CD8-positive, alpha-beta memory T cell (primary cell): ENCODE measurements at regions not wholly inside any gene's neighbourhood (a gene's known extent, or its start where the extent isn't known, plus 50 kb on each side); places are given as distances from the start of the nearest gene placed in this dataset.
A peak's percentile ranks its signal among the peaks of the same experiment; 100 is the strongest.

ENCODE experiments used
- CTCF ChIA-PET: fragments of 350-600 bp; sonication (Branson Sonifier 250); formaldehyde crosslinking; loops from one replicate; lab custom pipeline; 2021; ENCODE audit warnings: antibody characterized with exemption; lab: Charles Lee
- POLR2A ChIA-PET: fragments of 350-600 bp; sonication (Branson Sonifier 250); formaldehyde crosslinking; loops from one replicate; lab custom pipeline; 2021; ENCODE audit warnings: antibody characterized with exemption; lab: Charles Lee
- DNase-seq, 5 donors: peaks; one replicate each; pipeline versions ENCODE4 v3.0.0 to v3.0.0-alpha.2; 2020 to 2022; ENCODE audit warnings: mixed read lengths in 1 of 5
- H3K27ac ChIP-seq: one replicate; pipeline ENCODE4 v1.7.0; 2013; ENCODE audit warnings: low read depth, mild to moderate bottlenecking, low read length, moderate library complexity
- H3K27me3 ChIP-seq: 2 replicates; pipeline ENCODE4 v1.7.0; 2013; ENCODE audit warnings: low read length, mild to moderate bottlenecking; ENCODE audit not compliant: insufficient read depth, poor library complexity, severe bottlenecking
- H3K36me3 ChIP-seq: 2 replicates; pipeline ENCODE4 v1.7.0; 2013; ENCODE audit warnings: mild to moderate bottlenecking, low read length, moderate library complexity; ENCODE audit not compliant: insufficient read depth
- H3K4me1 ChIP-seq: 2 replicates; pipeline ENCODE4 v1.7.0; 2013; ENCODE audit warnings: mild to moderate bottlenecking, low read length, moderate library complexity; ENCODE audit not compliant: insufficient read depth
- H3K4me3 ChIP-seq: 2 replicates; pipeline ENCODE4 v1.7.0; 2013; ENCODE audit warnings: mild to moderate bottlenecking, low read length
- H3K9me3 ChIP-seq: 2 replicates; pipeline ENCODE4 v1.7.0; 2013; ENCODE audit warnings: mild to moderate bottlenecking, low read length
- H3K27ac Mint-ChIP-seq, 8 donors: one replicate each; pipeline ENCODE4 v1.8.0; 2020 to 2021; ENCODE audit warnings: mixed read lengths in 8 of 8, mild to moderate bottlenecking in 6 of 8, inconsistent platforms in 3 of 8, moderate library complexity in 3 of 8
- H3K27me3 Mint-ChIP-seq, 2 donors: one replicate each; pipeline ENCODE4 v1.8.0; 2020 to 2021; ENCODE audit warnings: mixed read lengths in 2 of 2, mild to moderate bottlenecking in 1 of 2, moderate library complexity in 1 of 2
- H3K36me3 Mint-ChIP-seq, 3 donors: one replicate each; pipeline ENCODE4 v1.8.0; 2020 to 2021; ENCODE audit warnings: mixed read lengths in 3 of 3, inconsistent platforms in 1 of 3, mild to moderate bottlenecking in 1 of 3
- H3K4me1 Mint-ChIP-seq, 3 donors: one replicate each; pipeline ENCODE4 v1.8.0; 2020 to 2021; ENCODE audit warnings: mixed read lengths in 3 of 3, inconsistent platforms in 1 of 3, mild to moderate bottlenecking in 1 of 3
- H3K4me3 Mint-ChIP-seq, 7 donors: one replicate each; pipeline ENCODE4 v1.8.0; 2020 to 2021; ENCODE audit warnings: mixed read lengths in 7 of 7, mild to moderate bottlenecking in 6 of 7, moderate library complexity in 4 of 7, inconsistent platforms in 2 of 7
- H3K9me3 Mint-ChIP-seq, 5 donors: one replicate each; pipeline ENCODE4 v1.8.0; 2020 to 2022; ENCODE audit warnings: mixed read lengths in 5 of 5, mild to moderate bottlenecking in 3 of 5, moderate library complexity in 2 of 5, inconsistent platforms in 1 of 5

- no peaks in the 10 kb centered on the region for H3K36me3 Mint-ChIP-seq
- no peak overlapping the region for H3K4me3 Mint-ChIP-seq
- no peaks in the 10 kb centered on the region for H3K9me3 ChIP-seq
- H3K4me1 Mint-ChIP-seq: no peaks in the 10 kb centered on the region
- ChIA-PET CTCF (no interaction called here), POLR2A (no interaction called here)
- H3K4me3 ChIP-seq: no peak overlapping the region
- no peak overlapping the region for H3K27ac ChIP-seq
- H3K27me3 Mint-ChIP-seq: no peaks in the 10 kb centered on the region
- H3K27ac Mint-ChIP-seq: no peak overlapping the region
- no peak for DNase-seq
- H3K36me3 ChIP-seq: no peaks in the 10 kb centered on the region
- H3K9me3 Mint-ChIP-seq: peaks cover 7 to 34% (median 20%) of the 10 kb centered on the region in 5 donors
- no peaks in the 10 kb centered on the region for H3K27me3 ChIP-seq
- H3K4me1 ChIP-seq: no peaks in the 10 kb centered on the region
Observed at GRCh38 chr2:4415810-4416413, 712.5 kb downstream of the DCDC2C start.

- Histone ChIP-seq H3K4me1 (no peaks in the 10 kb centered on the region), H3K36me3 (no peaks in the 10 kb centered on the region), H3K27ac (no peak overlapping the region), H3K9me3 (no peaks in the 10 kb centered on the region), H3K4me3 (no peak overlapping the region), H3K27me3 (no peaks in the 10 kb centered on the region)
- CTCF ChIA-PET: no interaction called here
- no peak overlapping the region for H3K4me3 Mint-ChIP-seq
- H3K36me3 Mint-ChIP-seq: no peaks in the 10 kb centered on the region
- H3K9me3 Mint-ChIP-seq: peaks cover 7 to 32% (median 19%) of the 10 kb centered on the region in 5 donors
- DNase-seq: no peak
- no peaks in the 10 kb centered on the region for H3K4me1 Mint-ChIP-seq
- H3K27ac Mint-ChIP-seq: peak overlapping the region in 1 of 8 donors; percentile 39
- no peaks in the 10 kb centered on the region for H3K27me3 Mint-ChIP-seq
- POLR2A ChIA-PET: no interaction called here
Observed at GRCh38 chr2:4416431-4416830, 713.1 kb downstream of the DCDC2C start.

GRCh38 chr2:4417771-4418170 is 714.4 kb downstream of the DCDC2C start:
- no peaks in the 10 kb centered on the region for H3K36me3 Mint-ChIP-seq
- POLR2A ChIA-PET: no interaction called here
- peaks cover 0 to 30% (median 17%) of the 10 kb centered on the region in 5 donors for H3K9me3 Mint-ChIP-seq
- Histone ChIP-seq H3K4me1 (no peaks in the 10 kb centered on the region), H3K36me3 (no peaks in the 10 kb centered on the region), H3K27ac (no peak overlapping the region), H3K27me3 (no peaks in the 10 kb centered on the region), H3K9me3 (no peaks in the 10 kb centered on the region), H3K4me3 (no peak overlapping the region)
- no peak for DNase-seq
- CTCF ChIA-PET: no interaction called here
- H3K27me3 Mint-ChIP-seq: no peaks in the 10 kb centered on the region
- no peaks in the 10 kb centered on the region for H3K4me1 Mint-ChIP-seq
- H3K4me3 Mint-ChIP-seq: no peak overlapping the region
- H3K27ac Mint-ChIP-seq: peak overlapping the region in 1 of 8 donors; percentile 70

GRCh38 chr2:4420032-4420431 is 716.7 kb downstream of the DCDC2C start:
- POLR2A ChIA-PET: no interaction called here

GRCh38 chr2:4424153-4424552 is 720.8 kb downstream of the DCDC2C start:
- DNase-seq: no peak
- H3K27ac Mint-ChIP-seq: no peak overlapping the region
- peaks cover 5 to 23% (median 10%) of the 10 kb centered on the region in 5 donors for H3K9me3 Mint-ChIP-seq
- no peaks in the 10 kb centered on the region for H3K27me3 Mint-ChIP-seq
- Histone ChIP-seq H3K36me3 (no peaks in the 10 kb centered on the region), H3K27ac (no peak overlapping the region), H3K27me3 (no peaks in the 10 kb centered on the region), H3K4me1 (no peaks in the 10 kb centered on the region), H3K4me3 (no peak overlapping the region), H3K9me3 (no peaks in the 10 kb centered on the region)
- ChIA-PET CTCF (no interaction called here), POLR2A (no interaction called here)
- H3K36me3 Mint-ChIP-seq: no peaks in the 10 kb centered on the region
- H3K4me3 Mint-ChIP-seq: no peak overlapping the region
- no peaks in the 10 kb centered on the region for H3K4me1 Mint-ChIP-seq

More at GRCh38 chr2:4420032-4420431, 716.7 kb downstream of the DCDC2C start:
- Histone ChIP-seq H3K4me3 (no peak overlapping the region), H3K9me3 (no peaks in the 10 kb centered on the region), H3K27ac (no peak overlapping the region), H3K36me3 (no peaks in the 10 kb centered on the region), H3K4me1 (no peaks in the 10 kb centered on the region), H3K27me3 (no peaks in the 10 kb centered on the region)
- Mint-ChIP-seq H3K4me1 (no peaks in the 10 kb centered on the region), H3K9me3 (peaks cover 5 to 25% (median 16%) of the 10 kb centered on the region in 5 donors), H3K27ac (no peak overlapping the region), H3K36me3 (no peaks in the 10 kb centered on the region), H3K4me3 (no peak overlapping the region), H3K27me3 (no peaks in the 10 kb centered on the region)
- CTCF ChIA-PET: no interaction called here
- DNase-seq: no peak

GRCh38 chr2:4427083-4427482 is 723.7 kb downstream of the DCDC2C start:
- Mint-ChIP-seq H3K9me3 (peaks cover 6 to 22% (median 10%) of the 10 kb centered on the region in 5 donors), H3K36me3 (no peaks in the 10 kb centered on the region), H3K4me1 (no peaks in the 10 kb centered on the region), H3K27me3 (no peaks in the 10 kb centered on the region), H3K27ac (no peak overlapping the region), H3K4me3 (no peak overlapping the region)
- Histone ChIP-seq H3K9me3 (no peaks in the 10 kb centered on the region), H3K4me1 (no peaks in the 10 kb centered on the region), H3K4me3 (no peak overlapping the region), H3K27ac (no peak overlapping the region), H3K36me3 (no peaks in the 10 kb centered on the region), H3K27me3 (no peaks in the 10 kb centered on the region)
- DNase-seq: no peak
- ChIA-PET POLR2A (no interaction called here), CTCF (no interaction called here)

- DNase-seq: no peak
- Mint-ChIP-seq H3K36me3 (no peaks in the 10 kb centered on the region), H3K4me1 (no peaks in the 10 kb centered on the region), H3K27me3 (no peaks in the 10 kb centered on the region), H3K27ac (peak overlapping the region in 1 of 8 donors; percentile 66), H3K4me3 (no peak overlapping the region), H3K9me3 (peaks cover 7 to 42% (median 18%) of the 10 kb centered on the region in 5 donors)
- Histone ChIP-seq H3K36me3 (no peaks in the 10 kb centered on the region), H3K4me1 (no peaks in the 10 kb centered on the region), H3K4me3 (no peak overlapping the region), H3K27ac (no peak overlapping the region), H3K9me3 (no peaks in the 10 kb centered on the region), H3K27me3 (no peaks in the 10 kb centered on the region)
- CTCF ChIA-PET: no interaction called here
- POLR2A ChIA-PET: no interaction called here
Observed at GRCh38 chr2:4445821-4446220, 742.4 kb downstream of the DCDC2C start.

GRCh38 chr2:4454907-4455306 is 751.5 kb downstream of the DCDC2C start:
- Mint-ChIP-seq H3K27me3 (no peaks in the 10 kb centered on the region), H3K4me1 (no peaks in the 10 kb centered on the region), H3K36me3 (no peaks in the 10 kb centered on the region), H3K9me3 (peaks cover 3 to 39% (median 11%) of the 10 kb centered on the region in 5 donors), H3K27ac (no peak overlapping the region), H3K4me3 (no peak overlapping the region)
- H3K27me3 ChIP-seq: no peaks in the 10 kb centered on the region
- CTCF ChIA-PET: no interaction called here
- DNase-seq: no peak
- POLR2A ChIA-PET: no interaction called here
- H3K4me3 ChIP-seq: no peak overlapping the region
- no peaks in the 10 kb centered on the region for H3K36me3 ChIP-seq
- H3K4me1 ChIP-seq: no peaks in the 10 kb centered on the region
- H3K9me3 ChIP-seq: no peaks in the 10 kb centered on the region
- H3K27ac ChIP-seq: no peak overlapping the region
